Thoracic aorta (tissue), 2 donors: ENCODE measurements at regions not wholly inside any gene's neighbourhood (a gene's known extent, or its start where the extent isn't known, plus 50 kb on each side); places are given as distances from the start of the nearest gene placed in this dataset.

Experiments used
- ATAC-seq: fragments of 150-250 bp; one replicate; pipeline ENCODE4 v1.8.0; 2017; ENCODE audit warnings: low read depth; ENCODE audit not compliant: insufficient number of reproducible peaks, low FRiP score
- DNase-seq: peaks from one replicate; pipeline ENCODE4 v3.0.0-alpha.2; 2020; ENCODE audit warnings: low spot score
- H3K27ac ChIP-seq, 2 donors: fragments of 200-600 bp; sonication (generic); 1 replicate in 1 of 2; 2 replicates in 1 of 2; pipeline ENCODE4 v1.5.1; 2016; ENCODE audit warnings: mild to moderate bottlenecking in 2 of 2, moderate library complexity in 2 of 2
- H3K27me3 ChIP-seq: fragments of 200-600 bp; sonication (generic); replicated peaks from 2 replicates; pipeline ENCODE4 v1.6.0; 2016; ENCODE audit warnings: mild to moderate bottlenecking; ENCODE audit not compliant: insufficient read depth
- H3K36me3 ChIP-seq: fragments of 200-600 bp; sonication (generic); one replicate; pipeline ENCODE4 v1.5.1; 2016
- H3K4me1 ChIP-seq, 2 donors: fragments of 200-600 bp; sonication (generic); 1 replicate in 1 of 2; 2 replicates in 1 of 2; pipeline versions ENCODE4 v1.5.1 to v1.6.0; 2016; ENCODE audit warnings: low read depth in 2 of 2, mild to moderate bottlenecking in 1 of 2; ENCODE audit not compliant: control insufficient read depth in 1 of 2
- H3K4me3 ChIP-seq: fragments of 200-600 bp; sonication (generic); 2 replicates; pipeline ENCODE4 v1.5.1; 2016; ENCODE audit warnings: mild to moderate bottlenecking
- H3K9me3 ChIP-seq: fragments of 200-600 bp; sonication (generic); 2 replicates; pipeline ENCODE4 v1.5.1; 2016
- TF ChIP-seq, protein P1 (sequence below): fragments of 200-600 bp; sonication (generic); IDR thresholded peaks from one replicate; pipeline ENCODE4 v1.5.1; 2019; ENCODE audit warnings: antibody characterized with exemption

DNA sequence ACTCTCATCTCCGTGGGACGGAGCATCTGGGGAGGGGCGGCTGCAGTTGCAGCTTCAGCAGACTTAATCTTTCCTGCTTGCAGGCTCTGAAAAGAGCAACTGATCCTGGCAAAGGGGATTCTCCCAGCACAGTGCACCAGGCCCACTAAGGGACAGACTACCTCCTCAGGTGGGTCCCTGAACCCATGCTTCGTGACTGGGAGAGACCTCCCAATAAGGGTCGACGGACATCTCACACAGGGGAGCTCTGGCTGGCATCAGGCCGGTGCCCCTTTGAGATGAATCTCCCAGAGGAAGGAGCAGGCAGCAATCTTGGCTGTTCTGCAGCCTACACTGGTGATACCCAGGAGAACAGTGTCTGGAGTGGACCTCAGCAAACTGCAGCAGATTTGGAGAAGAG lies 303.3 kb upstream of the FGF16 start:
- no peak overlapping the region for H3K27ac ChIP-seq
- H3K4me1 ChIP-seq, result no peaks in the 10 kb centered on the region
- H3K4me3 ChIP-seq, result no peak overlapping the region
- DNase-seq (no peak), ATAC-seq (no peak)
- H3K9me3 ChIP-seq, result no peaks in the 10 kb centered on the region
- H3K27me3 ChIP-seq, result no peaks in the 10 kb centered on the region
- no peaks in the 10 kb centered on the region for H3K36me3 ChIP-seq
- TF ChIP-seq, protein P1, sequence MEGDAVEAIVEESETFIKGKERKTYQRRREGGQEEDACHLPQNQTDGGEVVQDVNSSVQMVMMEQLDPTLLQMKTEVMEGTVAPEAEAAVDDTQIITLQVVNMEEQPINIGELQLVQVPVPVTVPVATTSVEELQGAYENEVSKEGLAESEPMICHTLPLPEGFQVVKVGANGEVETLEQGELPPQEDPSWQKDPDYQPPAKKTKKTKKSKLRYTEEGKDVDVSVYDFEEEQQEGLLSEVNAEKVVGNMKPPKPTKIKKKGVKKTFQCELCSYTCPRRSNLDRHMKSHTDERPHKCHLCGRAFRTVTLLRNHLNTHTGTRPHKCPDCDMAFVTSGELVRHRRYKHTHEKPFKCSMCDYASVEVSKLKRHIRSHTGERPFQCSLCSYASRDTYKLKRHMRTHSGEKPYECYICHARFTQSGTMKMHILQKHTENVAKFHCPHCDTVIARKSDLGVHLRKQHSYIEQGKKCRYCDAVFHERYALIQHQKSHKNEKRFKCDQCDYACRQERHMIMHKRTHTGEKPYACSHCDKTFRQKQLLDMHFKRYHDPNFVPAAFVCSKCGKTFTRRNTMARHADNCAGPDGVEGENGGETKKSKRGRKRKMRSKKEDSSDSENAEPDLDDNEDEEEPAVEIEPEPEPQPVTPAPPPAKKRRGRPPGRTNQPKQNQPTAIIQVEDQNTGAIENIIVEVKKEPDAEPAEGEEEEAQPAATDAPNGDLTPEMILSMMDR, result no peak

GRCh38 chrX:77160301-77160700 lies 286.9 kb upstream of the FGF16 start:
- Histone ChIP-seq H3K27ac (no peak overlapping the region), H3K36me3 (no peaks in the 10 kb centered on the region), H3K9me3 (no peaks in the 10 kb centered on the region), H3K4me3 (no peak overlapping the region), H3K27me3 (no peaks in the 10 kb centered on the region), H3K4me1 (no peaks in the 10 kb centered on the region)
- no peak for DNase-seq
- ATAC-seq, result no peak
- TF ChIP-seq, protein P1, result no peak

DNA sequence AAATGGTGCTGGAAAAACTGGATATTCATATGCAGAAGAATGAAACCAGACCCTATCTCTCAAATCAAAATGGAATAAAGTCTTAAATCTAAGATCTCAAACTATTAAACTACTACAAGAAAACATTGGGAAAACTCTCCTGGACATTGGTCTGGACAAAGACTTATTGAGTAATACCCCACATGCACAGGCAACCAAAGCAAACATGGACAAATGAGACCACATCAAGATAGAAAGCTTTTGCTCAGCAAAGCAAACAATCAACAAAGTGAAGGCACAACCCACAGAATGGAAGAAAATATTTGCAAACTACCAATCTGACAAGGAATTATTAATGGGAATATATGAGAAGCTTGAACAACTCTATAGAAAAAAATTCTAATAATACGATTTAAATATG lies 284.4 kb upstream of the FGF16 start:
- TF ChIP-seq, protein P1, result no peak
- no peaks in the 10 kb centered on the region for H3K27me3 ChIP-seq

GRCh38 chrX:77167993-77168392 lies 279.2 kb upstream of the FGF16 start:
- TF ChIP-seq, protein P1, result no peak
- Histone ChIP-seq H3K9me3 (no peaks in the 10 kb centered on the region), H3K27me3 (no peaks in the 10 kb centered on the region), H3K36me3 (no peaks in the 10 kb centered on the region), H3K27ac (no peak overlapping the region), H3K4me1 (no peaks in the 10 kb centered on the region), H3K4me3 (no peak overlapping the region)
- no peak for ATAC-seq
- peak; percentile 28 for DNase-seq

More for the DNA sequence above, 284.4 kb upstream of the FGF16 start:
- no peak overlapping the region for H3K4me3 ChIP-seq
- H3K4me1 ChIP-seq, result no peaks in the 10 kb centered on the region
- no peaks in the 10 kb centered on the region for H3K9me3 ChIP-seq
- DNase-seq (no peak), ATAC-seq (no peak)
- H3K36me3 ChIP-seq, result no peaks in the 10 kb centered on the region
- H3K27ac ChIP-seq, result no peak overlapping the region

- ATAC-seq, result no peak
- TF ChIP-seq, protein P1, result no peak
- H3K27ac ChIP-seq, result peak overlapping the region in 1 of 2 donors; percentile 47
Observed at GRCh38 chrX:77174680-77175519, 272.3 kb upstream of the FGF16 start.

More at GRCh38 chrX:77174680-77175519, 272.3 kb upstream of the FGF16 start:
- no peak overlapping the region for H3K4me3 ChIP-seq
- no peaks in the 10 kb centered on the region for H3K27me3 ChIP-seq
- no peaks in the 10 kb centered on the region for H3K36me3 ChIP-seq
- DNase-seq, result no peak
- H3K9me3 ChIP-seq, result no peaks in the 10 kb centered on the region
- peaks cover 0 to 18% of the 10 kb centered on the region in 2 donors for H3K4me1 ChIP-seq
